Smooth muscle cell of the brain vasculature (primary cell): ENCODE measurements at regions not wholly inside any gene's neighbourhood (a gene's known extent, or its start where the extent isn't known, plus 50 kb on each side); places are given as distances from the start of the nearest gene placed in this dataset.
"Not testable (repeated sequence)": the region's sequence is repeated elsewhere in the genome, so short reads cannot be mapped to it uniquely, and the experiment has no call there.

Experiments
- DNase-seq: peaks from one replicate; pipeline ENCODE4 v3.0.0-alpha.2; 2012; ENCODE audit warnings: low read depth, low spot score

- not testable (repeated sequence) for DNase-seq
These were observed 233.6 kb upstream of the SULF2 start for GRCh38 chr20:48018851-48019250.

GRCh38 chr20:48017992-48018391 is 232.7 kb upstream of the SULF2 start:
- no peak for DNase-seq

DNA sequence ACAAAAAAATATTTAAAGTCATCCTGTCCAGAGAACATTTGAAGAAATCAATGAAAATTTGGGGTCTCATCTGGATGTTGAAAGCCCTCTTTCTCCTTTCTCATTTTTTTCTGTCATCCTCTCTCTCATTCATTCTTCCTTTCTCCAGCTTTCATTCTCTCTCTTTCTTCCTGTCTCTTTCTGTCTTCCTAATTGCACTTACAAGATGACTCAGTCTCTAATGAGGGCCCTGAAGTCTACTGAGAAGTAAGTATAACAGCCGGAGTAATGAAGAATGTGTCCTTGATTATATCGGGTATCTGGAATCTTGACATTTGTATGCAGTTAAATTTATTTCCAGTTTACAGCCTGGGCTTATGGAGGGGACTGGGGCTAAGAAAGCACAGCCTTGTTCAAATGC is 232.2 kb upstream of the SULF2 start:
- no peak for DNase-seq

DNA sequence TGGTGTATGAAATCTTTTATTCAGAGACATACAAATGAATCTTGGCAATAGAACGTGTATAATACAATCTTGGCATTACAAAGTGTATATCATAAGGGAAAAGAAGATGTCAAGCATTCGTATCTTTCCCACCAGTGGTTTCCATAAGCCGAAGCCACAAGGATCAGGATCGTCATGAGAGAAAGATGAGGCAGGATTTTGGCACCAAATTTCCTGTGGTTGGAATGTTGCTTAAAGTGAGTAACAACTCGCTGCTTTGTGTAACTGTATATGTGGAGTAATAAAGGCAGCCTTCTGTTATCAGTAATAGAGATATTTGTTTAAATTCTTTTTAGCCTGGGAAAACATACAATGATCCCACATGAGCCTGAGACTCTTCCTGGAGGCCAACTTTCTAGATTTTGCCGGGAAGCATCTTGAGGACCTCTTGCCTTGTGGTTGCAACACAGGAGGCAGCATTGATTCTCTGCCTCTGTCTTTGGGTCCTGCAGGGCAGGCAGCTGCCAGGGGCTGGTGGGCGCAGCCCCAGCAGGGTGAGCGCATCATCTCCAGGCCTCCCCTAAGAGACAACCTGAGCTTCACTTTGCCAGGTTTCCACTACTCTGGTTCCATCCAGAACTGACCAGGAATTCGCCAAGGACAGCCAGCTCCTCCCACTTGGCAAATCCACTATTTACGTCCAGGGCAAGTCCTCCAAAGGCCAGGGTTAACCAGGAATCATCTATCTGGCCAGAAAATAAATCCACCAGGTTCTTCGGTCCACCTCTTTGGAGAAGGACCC is 230.9 kb upstream of the SULF2 start:
- DNase-seq, result no peak

GRCh38 chr20:48015141-48015910 is 230.0 kb upstream of the SULF2 start:
- no peak for DNase-seq

GRCh38 chr20:48012401-48012974 is 227.2 kb upstream of the SULF2 start:
- no peak for DNase-seq

- DNase-seq, result no peak
These were observed 225.7 kb upstream of the SULF2 start for GRCh38 chr20:48011025-48011424.

GRCh38 chr20:48010623-48011022 is 225.3 kb upstream of the SULF2 start:
- DNase-seq, result no peak

DNA sequence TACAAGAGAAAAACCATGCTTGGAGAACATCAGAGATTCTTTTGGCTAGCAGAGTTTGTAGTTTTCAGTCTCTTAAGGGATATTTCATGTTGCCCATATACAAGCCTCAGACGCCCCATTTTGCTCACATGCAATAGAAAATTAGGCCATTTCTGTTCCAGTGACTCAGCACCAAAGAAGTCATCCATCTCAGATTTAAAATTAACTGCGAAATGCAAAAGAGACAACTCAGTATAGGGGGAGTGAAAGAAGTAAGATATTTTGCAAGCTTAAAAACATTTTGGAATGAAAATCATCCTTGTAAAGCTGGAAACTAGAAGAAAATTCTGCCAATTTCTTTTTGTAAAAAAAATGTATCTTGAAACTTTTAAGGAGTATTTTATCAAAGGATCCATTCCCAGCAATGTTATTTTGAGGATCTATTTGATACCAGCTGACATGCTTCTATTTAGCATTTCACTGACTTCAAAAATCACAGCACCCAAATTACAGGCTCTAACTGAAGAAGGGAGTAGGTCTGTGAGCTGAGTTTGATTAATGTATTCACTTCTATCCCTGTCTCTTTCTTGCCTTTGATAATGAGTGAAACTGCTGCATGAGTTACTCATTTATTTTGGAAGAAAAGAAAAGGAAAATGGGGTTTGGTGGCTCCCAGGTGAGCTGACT is 223.7 kb upstream of the SULF2 start:
- DNase-seq, result no peak

DNA sequence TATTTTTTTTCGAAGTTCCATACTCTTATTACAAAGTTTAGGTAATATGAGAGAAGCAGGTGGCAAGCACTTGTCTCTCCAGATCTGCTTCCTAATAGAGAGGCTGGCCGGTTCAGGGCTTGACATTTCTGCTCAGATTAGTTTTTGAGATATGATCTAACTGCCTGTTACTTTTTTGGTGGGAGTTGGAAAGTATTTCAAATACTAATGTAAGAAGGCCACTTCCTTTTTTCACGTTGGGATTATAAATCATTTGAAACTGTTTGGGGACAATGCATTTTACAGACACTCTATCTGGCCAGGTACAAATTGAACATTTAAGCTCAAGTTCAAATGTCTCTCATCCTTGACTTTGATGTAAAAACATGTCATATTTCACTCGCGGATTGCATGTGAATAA is 222.1 kb upstream of the SULF2 start:
- no peak for DNase-seq

DNA sequence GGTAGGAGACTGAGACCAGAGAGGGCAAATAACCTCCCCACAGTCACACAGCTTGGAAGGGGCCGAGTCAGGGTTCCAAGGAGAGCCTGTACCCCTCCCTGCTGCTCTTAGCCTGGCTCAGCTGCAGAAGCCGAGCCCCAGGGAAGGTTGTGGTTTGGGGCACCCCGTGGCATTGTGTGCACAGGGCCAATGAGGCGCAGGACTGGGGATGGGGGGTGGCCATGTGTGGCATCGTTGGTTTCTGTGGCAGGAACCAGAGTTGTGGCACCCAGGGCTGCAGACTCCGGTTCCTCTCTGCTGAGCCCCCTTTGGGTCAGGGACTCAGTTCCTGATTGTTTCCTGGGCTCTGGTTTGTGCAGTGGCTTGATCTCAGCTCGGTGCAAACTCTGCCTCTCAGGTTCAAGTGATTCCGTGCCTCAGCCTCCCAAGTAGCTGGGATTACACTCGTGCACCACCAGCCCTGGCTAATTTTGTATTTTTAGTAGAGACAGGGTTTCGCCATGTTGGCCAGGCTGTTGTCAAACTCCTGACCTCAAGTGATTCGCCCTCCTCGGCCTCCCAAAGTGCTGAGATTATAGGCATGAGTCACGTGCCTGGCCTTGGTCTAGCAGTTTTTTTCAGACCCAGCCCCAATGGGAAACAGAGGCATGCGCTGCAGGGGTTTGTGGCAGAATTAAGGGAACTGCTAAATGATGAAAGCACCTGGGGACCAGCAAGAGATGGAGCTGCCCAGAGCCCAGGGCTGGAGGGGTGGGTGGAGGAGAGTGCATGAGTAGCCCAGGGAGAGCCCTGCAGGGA is 221.0 kb upstream of the SULF2 start:
- DNase-seq, result no peak

- DNase-seq, result no peak
These were observed 217.7 kb upstream of the SULF2 start for GRCh38 chr20:48003021-48003420.

- DNase-seq, result no peak
These were observed 217.3 kb upstream of the SULF2 start for GRCh38 chr20:48002517-48002970.

DNA sequence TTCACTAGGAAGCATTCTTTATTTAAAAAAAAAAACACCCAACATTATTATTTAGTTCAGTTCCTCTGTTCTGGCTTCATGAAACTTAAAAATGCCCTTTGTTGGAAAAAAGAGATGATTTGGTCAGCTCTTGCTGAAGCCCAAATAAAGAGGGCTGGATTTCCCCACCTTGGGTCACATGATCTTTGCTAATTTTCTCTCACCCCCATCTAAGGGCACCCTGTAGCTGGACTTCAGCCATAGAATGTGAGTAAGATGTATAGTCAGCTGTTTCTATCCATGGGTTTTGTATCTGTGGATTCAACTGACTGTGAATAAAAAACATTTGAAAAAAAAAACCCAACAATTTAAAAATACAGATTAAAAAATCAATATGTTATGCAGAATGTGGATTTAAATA is 213.9 kb upstream of the SULF2 start:
- DNase-seq, result no peak

- no peak for DNase-seq
These were observed 213.5 kb upstream of the SULF2 start for GRCh38 chr20:47998736-47999135.

DNA sequence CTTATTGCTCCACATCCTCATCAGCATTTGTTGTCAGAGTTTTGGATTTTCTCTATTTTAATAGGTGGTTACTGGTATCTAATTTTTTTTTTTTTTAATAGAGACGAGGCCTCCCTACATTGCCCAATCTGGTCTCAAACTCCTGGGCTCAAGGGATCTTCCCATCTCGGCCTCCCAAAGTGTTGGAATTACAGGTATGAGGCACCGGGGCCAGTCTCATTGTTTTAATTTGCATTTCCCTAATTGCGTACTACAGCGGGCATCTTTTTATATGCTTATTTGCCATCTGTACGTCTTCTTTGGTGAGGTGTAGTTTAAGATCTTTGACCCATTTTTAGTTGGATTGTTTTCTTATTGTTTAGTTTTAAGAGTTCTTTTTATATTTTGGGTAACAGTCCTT is 210.4 kb upstream of the SULF2 start:
- DNase-seq, result no peak

GRCh38 chr20:47993817-47994216 is 208.5 kb upstream of the SULF2 start:
- no peak for DNase-seq

DNA sequence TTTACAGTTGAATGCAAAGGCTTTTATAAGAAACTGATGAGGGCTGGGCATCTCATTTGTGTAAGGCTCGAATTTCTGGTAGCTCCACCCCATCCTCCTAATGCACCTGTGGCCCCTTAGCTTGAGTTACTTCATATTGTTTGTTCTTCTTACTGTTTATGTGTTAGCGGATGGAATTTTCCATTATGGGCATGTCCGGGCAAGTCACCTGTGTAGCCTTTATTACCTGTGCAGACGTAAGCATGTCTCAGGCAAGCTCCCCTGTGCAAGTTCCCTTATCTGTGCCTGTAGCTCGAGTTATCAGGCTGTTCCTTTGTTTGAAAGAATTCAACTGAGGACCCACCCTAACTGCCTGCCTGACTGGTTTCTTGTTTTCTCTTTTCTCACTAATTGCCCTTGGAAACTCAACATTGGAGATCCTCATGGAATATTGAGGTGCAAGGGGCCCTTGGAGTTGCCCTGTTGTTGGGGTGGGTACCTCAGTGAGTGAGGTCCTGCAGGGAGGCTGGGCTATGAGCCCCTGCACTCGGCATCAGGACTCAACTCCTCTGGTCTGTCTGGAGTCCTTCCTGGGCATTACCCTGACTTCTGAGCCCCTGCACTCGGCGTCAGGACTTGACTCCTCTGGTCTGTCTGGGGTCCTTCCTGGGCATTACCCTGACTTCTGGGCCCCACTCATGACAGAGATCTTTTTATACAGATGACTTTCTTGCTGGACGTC is 207.9 kb upstream of the SULF2 start:
- no peak for DNase-seq

DNA sequence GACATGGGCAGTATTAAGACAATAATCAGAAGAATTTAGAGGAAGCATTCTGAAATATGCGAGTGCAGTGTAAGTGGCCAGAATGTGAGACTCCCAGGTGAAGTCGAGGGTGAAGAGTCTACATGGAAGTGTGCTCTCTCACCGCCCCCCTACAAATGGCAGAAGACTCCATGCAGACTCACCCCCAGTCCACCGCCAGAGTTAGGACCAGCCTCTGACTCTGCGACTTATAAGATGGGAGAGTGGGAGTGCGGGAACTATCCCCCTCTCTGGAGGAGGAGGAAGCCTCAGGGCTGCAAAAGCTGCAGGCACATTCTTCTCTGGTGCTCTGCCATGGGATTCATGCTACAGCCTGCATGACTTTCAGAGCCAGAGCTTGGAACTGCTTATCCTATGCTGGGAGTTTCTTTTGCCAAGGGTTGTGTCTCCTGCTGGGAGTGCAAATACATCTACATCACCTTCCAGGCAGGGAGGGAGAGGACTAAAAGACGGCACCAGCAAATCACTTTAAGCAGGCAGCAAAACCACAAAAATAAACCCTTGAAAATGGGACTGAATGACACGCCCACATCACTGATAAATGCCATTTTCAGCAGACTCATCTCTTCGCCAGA is 206.7 kb upstream of the SULF2 start:
- DNase-seq, result no peak

DNA sequence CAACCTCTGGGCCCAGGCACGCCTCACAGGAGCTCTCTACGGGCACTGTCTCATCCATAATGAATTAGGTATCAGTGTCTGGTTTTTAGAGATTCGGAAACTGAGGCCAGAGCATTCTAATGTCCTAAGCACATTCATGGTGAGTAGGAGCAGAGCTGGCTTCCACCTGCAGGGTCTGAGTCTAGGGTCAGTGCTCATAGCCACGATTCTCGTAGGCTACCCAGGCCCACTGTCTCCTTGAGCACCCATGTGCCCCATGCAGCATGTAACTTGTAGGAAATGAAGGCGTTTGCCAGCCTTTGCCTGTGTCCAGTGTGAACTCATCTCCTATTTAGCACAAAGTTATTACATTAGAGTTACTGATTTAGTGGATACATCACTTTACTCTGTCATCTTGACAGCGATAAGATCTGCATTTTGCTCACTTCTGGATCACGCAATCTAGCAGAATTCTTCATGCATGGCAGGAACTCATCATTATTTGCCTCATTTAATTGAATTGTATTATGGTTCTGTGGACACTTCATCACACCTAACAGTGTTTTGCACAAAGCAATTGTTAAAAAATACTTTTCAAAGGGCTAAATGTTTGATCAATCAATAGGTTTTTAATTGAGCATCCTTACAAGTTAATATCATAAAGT is 205.3 kb upstream of the SULF2 start:
- DNase-seq, result no peak
